GM18517 (cell line): ENCODE measurements at regions not wholly inside any gene's neighbourhood (a gene's known extent, or its start where the extent isn't known, plus 50 kb on each side); places are given as distances from the start of the nearest gene placed in this dataset.

ENCODE experiments used
- ATAC-seq: cut with Tn5 transposase; IDR thresholded peaks from one replicate; pipeline ENCODE4 v1.9.1; 2021; ENCODE audit warnings: mild to moderate bottlenecking, moderate library complexity; ENCODE audit not compliant: unreplicated experiment

- ATAC-seq: no peak
Measured at GRCh38 chr22:49156662-49157285, 670.9 kb downstream of the BRD1 start.

GRCh38 chr22:49155770-49156580 lies 671.7 kb downstream of the BRD1 start:
- no peak for ATAC-seq

GRCh38 chr22:49155039-49155769 lies 672.5 kb downstream of the BRD1 start:
- no peak for ATAC-seq

GRCh38 chr22:49154433-49154832 lies 673.2 kb downstream of the BRD1 start:
- no peak for ATAC-seq

- ATAC-seq: no peak
Measured at GRCh38 chr22:49153921-49154320, 673.8 kb downstream of the BRD1 start.

GRCh38 chr22:49152939-49153770 lies 674.5 kb downstream of the BRD1 start:
- no peak for ATAC-seq

- ATAC-seq: no peak
Measured at GRCh38 chr22:49152127-49152938, 675.3 kb downstream of the BRD1 start.

GRCh38 chr22:49151256-49152126 lies 676.2 kb downstream of the BRD1 start:
- no peak for ATAC-seq

GRCh38 chr22:49150801-49151221 lies 676.9 kb downstream of the BRD1 start:
- ATAC-seq: no peak

- no peak for ATAC-seq
Measured at GRCh38 chr22:49149721-49150608, 677.7 kb downstream of the BRD1 start.

- ATAC-seq: no peak
Measured at GRCh38 chr22:49148895-49149418, 678.7 kb downstream of the BRD1 start.

GRCh38 chr22:49147617-49148175 lies 680.0 kb downstream of the BRD1 start:
- no peak for ATAC-seq

- ATAC-seq: no peak
Measured at GRCh38 chr22:49147171-49147570, 680.5 kb downstream of the BRD1 start.

GRCh38 chr22:49146511-49146910 lies 681.2 kb downstream of the BRD1 start:
- ATAC-seq: no peak

- no peak for ATAC-seq
Measured at GRCh38 chr22:49143812-49144211, 683.9 kb downstream of the BRD1 start.

GRCh38 chr22:49142891-49143290 lies 684.8 kb downstream of the BRD1 start:
- no peak for ATAC-seq

GRCh38 chr22:49142296-49142695 lies 685.4 kb downstream of the BRD1 start:
- ATAC-seq: no peak

- ATAC-seq: no peak
Measured at GRCh38 chr22:49141761-49142160, 685.9 kb downstream of the BRD1 start.
